ENCODE measurements at regions not wholly inside any gene's neighbourhood (a gene's known extent, or its start where the extent isn't known, plus 50 kb on each side); places are given as distances from the start of the nearest gene placed in this dataset.

DNA sequence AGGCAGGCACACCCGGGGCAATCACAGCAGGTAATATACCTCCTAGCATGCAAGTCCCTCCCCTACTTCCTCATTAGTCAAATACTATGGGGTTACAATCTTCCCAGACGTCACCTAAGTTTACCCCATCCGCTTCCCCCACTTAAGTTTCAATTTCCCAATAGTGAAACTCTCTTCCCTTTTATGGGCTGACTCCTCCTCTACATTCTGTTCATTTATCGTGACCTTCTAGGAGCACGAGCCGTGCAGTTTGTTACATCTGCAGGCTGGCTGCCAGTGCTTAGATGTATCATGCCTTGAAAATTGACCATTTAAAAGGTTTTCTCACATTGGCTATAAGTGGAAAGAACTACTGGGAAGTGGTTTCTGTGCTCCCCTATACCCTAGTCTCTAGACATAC, 1357.8 kb upstream of the CRIM1 start:
- no peak overlapping the region for H3K4me3 ChIP-seq (ENCODE audit: control insufficient read depth, low read depth, low read length)
- DNase-seq (ENCODE audit: low read depth), result no peak
- TF ChIP-seq, protein P1, sequence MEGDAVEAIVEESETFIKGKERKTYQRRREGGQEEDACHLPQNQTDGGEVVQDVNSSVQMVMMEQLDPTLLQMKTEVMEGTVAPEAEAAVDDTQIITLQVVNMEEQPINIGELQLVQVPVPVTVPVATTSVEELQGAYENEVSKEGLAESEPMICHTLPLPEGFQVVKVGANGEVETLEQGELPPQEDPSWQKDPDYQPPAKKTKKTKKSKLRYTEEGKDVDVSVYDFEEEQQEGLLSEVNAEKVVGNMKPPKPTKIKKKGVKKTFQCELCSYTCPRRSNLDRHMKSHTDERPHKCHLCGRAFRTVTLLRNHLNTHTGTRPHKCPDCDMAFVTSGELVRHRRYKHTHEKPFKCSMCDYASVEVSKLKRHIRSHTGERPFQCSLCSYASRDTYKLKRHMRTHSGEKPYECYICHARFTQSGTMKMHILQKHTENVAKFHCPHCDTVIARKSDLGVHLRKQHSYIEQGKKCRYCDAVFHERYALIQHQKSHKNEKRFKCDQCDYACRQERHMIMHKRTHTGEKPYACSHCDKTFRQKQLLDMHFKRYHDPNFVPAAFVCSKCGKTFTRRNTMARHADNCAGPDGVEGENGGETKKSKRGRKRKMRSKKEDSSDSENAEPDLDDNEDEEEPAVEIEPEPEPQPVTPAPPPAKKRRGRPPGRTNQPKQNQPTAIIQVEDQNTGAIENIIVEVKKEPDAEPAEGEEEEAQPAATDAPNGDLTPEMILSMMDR (IDR thresholded peaks at IDR 0.05; ENCODE audit: control insufficient read depth, insufficient read depth, low read depth, low read length, missing control alignments), result no peak

DNA sequence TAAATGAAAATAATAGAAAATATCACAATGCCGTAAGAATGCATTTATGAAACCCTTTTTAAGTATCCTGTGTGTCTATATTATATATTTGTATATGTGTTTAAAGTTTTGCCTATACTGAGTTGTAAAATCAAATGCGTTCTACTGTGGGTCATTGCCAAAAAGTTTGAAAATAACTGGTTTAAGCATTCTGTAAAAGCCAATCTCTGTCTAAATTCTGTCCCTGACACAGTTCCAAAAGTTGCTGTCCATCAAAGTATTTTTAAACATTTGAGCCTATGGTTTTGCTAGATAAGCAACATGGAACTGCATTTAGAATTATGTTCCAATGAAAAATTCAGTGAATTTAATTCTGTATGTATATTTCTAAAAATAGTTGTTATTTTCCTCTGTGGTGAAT, 1360.4 kb upstream of the CRIM1 start:
- no peak overlapping the region for H3K4me3 ChIP-seq (ENCODE audit: control insufficient read depth, low read depth, low read length)
- TF ChIP-seq, protein P1 (IDR thresholded peaks at IDR 0.05; ENCODE audit: control insufficient read depth, insufficient read depth, low read depth, low read length, missing control alignments), result no peak
- DNase-seq (ENCODE audit: low read depth), result no peak

DNA sequence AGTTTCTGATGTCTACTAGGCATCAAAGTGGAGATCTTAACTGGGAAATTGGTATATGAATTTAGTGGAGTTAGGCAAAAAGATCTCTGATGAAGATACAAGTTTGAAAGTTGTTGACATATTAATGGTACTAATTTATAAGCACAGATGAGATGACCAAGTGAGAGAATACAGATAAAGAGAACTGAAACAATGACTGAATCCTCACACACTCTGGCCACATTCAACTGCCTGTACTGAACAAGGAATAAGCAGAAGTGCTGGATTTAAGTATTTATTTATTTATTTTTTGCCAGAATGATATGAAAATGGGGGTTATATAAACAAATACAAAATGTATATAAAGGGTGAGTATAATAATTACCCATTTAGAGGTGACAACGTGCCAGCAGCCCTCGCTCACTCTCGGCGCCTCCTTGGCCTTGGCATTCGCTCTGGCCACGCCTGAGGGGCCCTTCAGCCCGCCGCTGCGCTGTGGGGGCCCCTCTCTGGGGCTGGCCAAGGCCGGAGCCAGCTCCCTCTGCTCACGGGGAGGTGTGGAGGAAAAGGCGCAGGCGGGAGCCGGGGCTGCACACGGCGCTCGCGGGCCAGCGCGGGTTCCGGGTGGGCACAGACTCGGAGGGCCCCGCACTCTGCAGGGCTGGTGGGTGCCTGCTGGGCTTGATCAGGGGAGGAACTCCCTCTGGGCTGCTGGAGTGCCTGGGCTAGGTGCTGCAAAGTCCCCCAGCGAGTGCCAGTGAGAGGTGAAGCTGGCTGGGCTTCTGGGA, 1363.9 kb upstream of the CRIM1 start:
- DNase-seq (ENCODE audit: low read depth), result no peak
- no peak overlapping the region for H3K4me3 ChIP-seq (ENCODE audit: control insufficient read depth, low read depth, low read length)
- TF ChIP-seq, protein P1 (IDR thresholded peaks at IDR 0.05; ENCODE audit: control insufficient read depth, insufficient read depth, low read depth, low read length, missing control alignments), result no peak

DNA sequence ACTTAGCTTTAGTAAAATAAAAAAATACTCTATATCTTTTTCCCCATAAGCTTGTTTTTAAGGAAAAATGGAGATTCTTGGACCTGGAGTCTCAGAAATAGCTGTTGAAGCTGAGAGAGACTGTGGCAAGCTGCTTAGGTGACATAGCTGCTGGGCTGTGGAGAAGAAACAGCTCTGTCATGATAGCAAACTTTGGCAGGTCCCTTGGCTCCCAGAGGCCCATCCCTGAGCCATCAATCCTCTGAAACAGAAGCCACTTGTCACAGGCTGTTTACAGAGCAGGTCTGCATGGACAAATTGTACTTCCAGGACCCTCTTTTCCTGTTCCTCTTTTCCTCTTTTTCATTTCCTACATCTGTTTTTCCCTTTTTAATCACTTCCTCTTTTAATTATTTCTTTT, 1370.1 kb upstream of the CRIM1 start:
- no peak overlapping the region for H3K4me3 ChIP-seq (ENCODE audit: control insufficient read depth, low read depth, low read length)
- TF ChIP-seq, protein P1 (IDR thresholded peaks at IDR 0.05; ENCODE audit: control insufficient read depth, insufficient read depth, low read depth, low read length, missing control alignments), result no peak
- no peak for DNase-seq (ENCODE audit: low read depth)

DNA sequence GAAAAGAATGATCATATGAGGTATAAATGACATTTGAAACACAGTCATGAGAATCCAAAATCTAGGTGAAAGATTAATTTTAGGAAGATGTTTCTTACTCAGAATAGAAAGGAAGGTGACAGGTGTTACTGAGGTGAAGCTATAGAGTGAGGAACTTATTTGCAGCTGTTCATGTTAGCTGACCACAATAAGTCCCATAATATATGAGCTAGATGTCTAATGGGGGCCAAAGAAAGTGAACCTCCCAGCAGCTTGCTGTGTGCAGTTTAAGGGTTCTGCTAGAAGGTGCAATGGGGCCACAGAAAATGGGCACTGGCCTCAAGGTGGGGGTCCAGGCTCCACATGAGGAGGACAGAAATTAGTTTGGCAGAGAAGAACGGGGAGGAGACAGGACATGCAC, 1374.9 kb upstream of the CRIM1 start:
- H3K4me3 ChIP-seq (ENCODE audit: control insufficient read depth, low read depth, low read length), result no peak overlapping the region
- no peak for DNase-seq (ENCODE audit: low read depth)
- TF ChIP-seq, protein P1 (IDR thresholded peaks at IDR 0.05; ENCODE audit: control insufficient read depth, insufficient read depth, low read depth, low read length, missing control alignments), result no peak

DNA sequence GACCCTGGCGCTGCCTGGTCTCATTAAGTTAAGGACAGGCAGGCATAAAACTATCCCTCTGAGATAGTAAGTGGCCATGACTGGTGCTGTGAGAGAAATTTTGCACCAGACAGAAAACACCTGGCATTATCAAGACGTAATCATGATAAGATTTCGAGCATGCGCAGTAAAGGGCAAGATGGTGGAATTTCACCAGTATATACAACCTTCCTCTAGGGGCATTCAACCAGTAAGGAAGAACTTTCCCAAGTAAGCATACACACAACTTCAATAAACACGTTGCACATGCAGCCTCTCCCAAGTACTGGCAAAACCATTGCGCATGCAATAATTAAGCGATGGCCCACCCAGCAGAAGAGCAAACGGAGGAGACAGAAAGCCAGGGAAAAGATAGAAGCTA, 1376.4 kb upstream of the CRIM1 start:
- DNase-seq (ENCODE audit: low read depth), result no peak
- TF ChIP-seq, protein P1 (IDR thresholded peaks at IDR 0.05; ENCODE audit: control insufficient read depth, insufficient read depth, low read depth, low read length, missing control alignments), result no peak
- H3K4me3 ChIP-seq (ENCODE audit: control insufficient read depth, low read depth, low read length), result no peak overlapping the region
